ENCODE measurements at regions not wholly inside any gene's neighbourhood (a gene's known extent, or its start where the extent isn't known, plus 50 kb on each side); places are given as distances from the start of the nearest gene placed in this dataset.

- TF ChIP-seq ZNF331 (CRISPR knock-in tag; IDR thresholded peaks at IDR 0.05; ENCODE audit: low read depth): no peak
Measured at GRCh38 chr19:23587546-23587945, 99.5 kb downstream of the ZNF675 start (continued).

- no peaks in the 10 kb centered on the region for H4K20me1 ChIP-seq (replicated peaks; ENCODE audit: insufficient read depth)
- H3K27ac ChIP-seq (ENCODE audit: low read depth): no peak overlapping the region
- H3K4me1 ChIP-seq (ENCODE audit: insufficient read depth): no peaks in the 10 kb centered on the region; the same call in 1 of the 2 replicates
- no peaks in the 10 kb centered on the region for H3K27me3 ChIP-seq (ENCODE audit: insufficient read depth)
- no peak overlapping the region for H3K4me3 Mint-ChIP-seq
- no peaks in the 10 kb centered on the region for H3K79me2 ChIP-seq (replicated peaks; ENCODE audit: insufficient read depth)
- H3K36me3 Mint-ChIP-seq (ENCODE audit: low read depth): peaks cover 6% of the 10 kb centered on the region
- no peaks in the 10 kb centered on the region for H3K27me3 Mint-ChIP-seq (ENCODE audit: insufficient read depth, low read depth, poor library complexity)
- ATAC-seq (no peak), DNase-seq (ENCODE audit: low spot score) (no peak)
- H3F3A ChIP-seq (replicated peaks; ENCODE audit: low read depth): no peaks in the 10 kb centered on the region; the same call in 1 of the 2 replicates
- no peaks in the 10 kb centered on the region for H3K9me2 ChIP-seq (ENCODE audit: insufficient read depth)
- H2AFZ ChIP-seq: no peak overlapping the region
- no peak overlapping the region for H3K4me2 ChIP-seq
- H3K36me3 ChIP-seq (ENCODE audit: insufficient read depth): no peaks in the 10 kb centered on the region
- no peak for TF ChIP-seq NANOG (IDR thresholded peaks at IDR 0.05; ENCODE audit: borderline replicate concordance)
- no peak for TF ChIP-seq ZNF331 (CRISPR knock-in tag; IDR thresholded peaks at IDR 0.05; ENCODE audit: low read depth)
- TF ChIP-seq STAT1 (IDR thresholded peaks at IDR 0.05; ENCODE audit: unreplicated experiment): no peak
- TF ChIP-seq EZH2 (IDR thresholded peaks at IDR 0.05; ENCODE audit: low read depth, unreplicated experiment): no peak
- TF ChIP-seq POLR2AphosphoS5 (IDR thresholded peaks at IDR 0.05; ENCODE audit: low read depth): no peak
- no peaks in the 10 kb centered on the region for H3K4me1 Mint-ChIP-seq
- no peak overlapping the region for H3K4me3 ChIP-seq
- peaks cover 90% of the 10 kb centered on the region for H3K9me3 Mint-ChIP-seq
- no peak overlapping the region for H3K27ac Mint-ChIP-seq
Measured at GRCh38 chr19:23577501-23577900, 109.5 kb downstream of the ZNF675 start.

GRCh38 chr19:23571175-23571574 lies 115.8 kb downstream of the ZNF675 start:
- H3K9me2 ChIP-seq (ENCODE audit: insufficient read depth): no peaks in the 10 kb centered on the region
- no peak overlapping the region for H3K4me3 Mint-ChIP-seq
- no peaks in the 10 kb centered on the region; the same call in 1 of the 2 replicates for H3K36me3 ChIP-seq (ENCODE audit: insufficient read depth)
- H4K20me1 ChIP-seq (replicated peaks; ENCODE audit: insufficient read depth): no peaks in the 10 kb centered on the region
- H3K27me3 ChIP-seq (ENCODE audit: insufficient read depth): no peaks in the 10 kb centered on the region
- no peaks in the 10 kb centered on the region for H3K4me1 Mint-ChIP-seq
- H3K79me2 ChIP-seq (replicated peaks; ENCODE audit: insufficient read depth): no peaks in the 10 kb centered on the region
- peaks cover 95% of the 10 kb centered on the region for H3K9me3 Mint-ChIP-seq
- H3K27ac Mint-ChIP-seq: no peak overlapping the region
- no peak overlapping the region for H3K27ac ChIP-seq (ENCODE audit: low read depth)
- H3K4me2 ChIP-seq: no peak overlapping the region
- peaks cover 4% of the 10 kb centered on the region for H3K27me3 Mint-ChIP-seq (ENCODE audit: insufficient read depth, low read depth, poor library complexity)
- no peak for ATAC-seq
- H3F3A ChIP-seq (replicated peaks; ENCODE audit: low read depth): no peaks in the 10 kb centered on the region; the same call in 1 of the 2 replicates
- H3K36me3 Mint-ChIP-seq (ENCODE audit: low read depth): peaks cover 29% of the 10 kb centered on the region
- DNase-seq (ENCODE audit: low spot score): peak; percentile 17
- H3K4me3 ChIP-seq: no peak overlapping the region
- no peaks in the 10 kb centered on the region; the same call in 1 of the 2 replicates for H3K4me1 ChIP-seq (ENCODE audit: insufficient read depth)
- no peak overlapping the region for H2AFZ ChIP-seq
- TF ChIP-seq STAT1 (IDR thresholded peaks at IDR 0.05; ENCODE audit: unreplicated experiment) (no peak), JUNB (IDR thresholded peaks at IDR 0.05; ENCODE audit: unreplicated experiment) (no peak), EZH2 (IDR thresholded peaks at IDR 0.05; ENCODE audit: low read depth, unreplicated experiment) (no peak), CREB1 (CRISPR knock-in tag; IDR thresholded peaks at IDR 0.05; ENCODE audit: low read depth) (no peak), ZNF462 (CRISPR knock-in tag; IDR thresholded peaks at IDR 0.05) (no peak), POLR2AphosphoS5 (IDR thresholded peaks at IDR 0.05; ENCODE audit: low read depth) (no peak), ZNF114 (CRISPR knock-in tag; IDR thresholded peaks at IDR 0.05) (no peak)
- TF ChIP-seq, protein P1, sequence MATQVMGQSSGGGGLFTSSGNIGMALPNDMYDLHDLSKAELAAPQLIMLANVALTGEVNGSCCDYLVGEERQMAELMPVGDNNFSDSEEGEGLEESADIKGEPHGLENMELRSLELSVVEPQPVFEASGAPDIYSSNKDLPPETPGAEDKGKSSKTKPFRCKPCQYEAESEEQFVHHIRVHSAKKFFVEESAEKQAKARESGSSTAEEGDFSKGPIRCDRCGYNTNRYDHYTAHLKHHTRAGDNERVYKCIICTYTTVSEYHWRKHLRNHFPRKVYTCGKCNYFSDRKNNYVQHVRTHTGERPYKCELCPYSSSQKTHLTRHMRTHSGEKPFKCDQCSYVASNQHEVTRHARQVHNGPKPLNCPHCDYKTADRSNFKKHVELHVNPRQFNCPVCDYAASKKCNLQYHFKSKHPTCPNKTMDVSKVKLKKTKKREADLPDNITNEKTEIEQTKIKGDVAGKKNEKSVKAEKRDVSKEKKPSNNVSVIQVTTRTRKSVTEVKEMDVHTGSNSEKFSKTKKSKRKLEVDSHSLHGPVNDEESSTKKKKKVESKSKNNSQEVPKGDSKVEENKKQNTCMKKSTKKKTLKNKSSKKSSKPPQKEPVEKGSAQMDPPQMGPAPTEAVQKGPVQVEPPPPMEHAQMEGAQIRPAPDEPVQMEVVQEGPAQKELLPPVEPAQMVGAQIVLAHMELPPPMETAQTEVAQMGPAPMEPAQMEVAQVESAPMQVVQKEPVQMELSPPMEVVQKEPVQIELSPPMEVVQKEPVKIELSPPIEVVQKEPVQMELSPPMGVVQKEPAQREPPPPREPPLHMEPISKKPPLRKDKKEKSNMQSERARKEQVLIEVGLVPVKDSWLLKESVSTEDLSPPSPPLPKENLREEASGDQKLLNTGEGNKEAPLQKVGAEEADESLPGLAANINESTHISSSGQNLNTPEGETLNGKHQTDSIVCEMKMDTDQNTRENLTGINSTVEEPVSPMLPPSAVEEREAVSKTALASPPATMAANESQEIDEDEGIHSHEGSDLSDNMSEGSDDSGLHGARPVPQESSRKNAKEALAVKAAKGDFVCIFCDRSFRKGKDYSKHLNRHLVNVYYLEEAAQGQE (IDR thresholded peaks at IDR 0.05; ENCODE audit: unreplicated experiment): no peak
